ENCODE measurements at regions not wholly inside any gene's neighbourhood (a gene's known extent, or its start where the extent isn't known, plus 50 kb on each side); places are given as distances from the start of the nearest gene placed in this dataset.

- TF ChIP-seq ZBTB8A (tag by site-specific recombination; IDR thresholded peaks at IDR 0.05): no peak
- no peak for TF ChIP-seq ZNF580 (tag by site-specific recombination; IDR thresholded peaks at IDR 0.05)
- TF ChIP-seq ZEB2 (tag by site-specific recombination; IDR thresholded peaks at IDR 0.05): no peak
- no peak for TF ChIP-seq SALL2 (tag by site-specific recombination; IDR thresholded peaks at IDR 0.05; ENCODE audit: borderline replicate concordance)
- TF ChIP-seq ZNF426 (tag by site-specific recombination; IDR thresholded peaks at IDR 0.05): no peak
- no peak for TF ChIP-seq ZNF169 (tag by site-specific recombination; IDR thresholded peaks at IDR 0.05)
Measured at GRCh38 chr6:63491119-63491518, 81.2 kb upstream of the LOC128125822 start (continued).

- no peak overlapping the region for H3K27ac ChIP-seq (ENCODE audit: extremely low read depth, low read depth, low read length)
- TF ChIP-seq ZNF223 (tag by site-specific recombination; IDR thresholded peaks at IDR 0.05) (no peak), ZNF214 (tag by site-specific recombination; IDR thresholded peaks at IDR 0.05; ENCODE audit: borderline replicate concordance) (no peak), KLF16 (tag by site-specific recombination; IDR thresholded peaks at IDR 0.05) (no peak), ZNF792 (tag by site-specific recombination; IDR thresholded peaks at IDR 0.05) (no peak), TRIM28 (IDR thresholded peaks at IDR 0.05; ENCODE audit: borderline replicate concordance, low read length) (no peak), ZNF157 (tag by site-specific recombination; IDR thresholded peaks at IDR 0.05) (no peak), WT1 (tag by site-specific recombination; IDR thresholded peaks at IDR 0.05) (no peak), MYNN (tag by site-specific recombination; IDR thresholded peaks at IDR 0.05; ENCODE audit: borderline replicate concordance) (no peak), REPIN1 (tag by site-specific recombination; IDR thresholded peaks at IDR 0.05; ENCODE audit: low read depth) (no peak), ZNF239 (tag by site-specific recombination; IDR thresholded peaks at IDR 0.05) (no peak)
- H3K36me3 ChIP-seq (ENCODE audit: control insufficient read depth in 2 of 2, insufficient read depth in 1 of 2, low read length in 2 of 2): no peaks in the 10 kb centered on the region
- peaks cover under 1% of the 10 kb centered on the region for H3K4me1 ChIP-seq (ENCODE audit: control insufficient read depth, insufficient read depth, low read length)
- H3K9me3 ChIP-seq (ENCODE audit: control insufficient read depth, insufficient read depth, low read depth, low read length): no peaks in the 10 kb centered on the region
- H3K4me3 ChIP-seq (ENCODE audit: low read depth, low read length): no peak overlapping the region
- ChIA-PET POLR2A (no interaction called here), CTCF (interaction anchor here (1.1 to 1.2 kb wide), 2 partner anchors 81 kb away, joined by 3 read pairs; no protein-coding TSS in a partner anchor)
Measured at GRCh38 chr6:63492476-63492875, 79.8 kb upstream of the LOC128125822 start.

- ChIA-PET POLR2A (no interaction called here), CTCF (interaction anchor here (1.1 kb wide), 1 partner anchor 80 kb away, joined by 3 read pairs; no protein-coding TSS in a partner anchor)
- Histone ChIP-seq H3K4me1 (ENCODE audit: control insufficient read depth, insufficient read depth, low read length) (no peaks in the 10 kb centered on the region; the same call in 1 of the 2 replicates), H3K36me3 (ENCODE audit: control insufficient read depth in 2 of 2, insufficient read depth in 1 of 2, low read length in 2 of 2) (no peaks in the 10 kb centered on the region), H3K9me3 (ENCODE audit: control insufficient read depth, insufficient read depth, low read depth, low read length) (no peaks in the 10 kb centered on the region), H3K4me3 (ENCODE audit: low read depth, low read length) (no peak overlapping the region), H3K27ac (ENCODE audit: extremely low read depth, low read depth, low read length) (no peak overlapping the region)
- TF ChIP-seq ZNF280D (tag by site-specific recombination; IDR thresholded peaks at IDR 0.05) (no peak), ZNF221 (tag by site-specific recombination; IDR thresholded peaks at IDR 0.05; ENCODE audit: borderline replicate concordance) (no peak), KLF16 (tag by site-specific recombination; IDR thresholded peaks at IDR 0.05) (no peak), BCL11B (tag by site-specific recombination; IDR thresholded peaks at IDR 0.05; ENCODE audit: low read depth) (no peak), SP2 (tag by site-specific recombination; IDR thresholded peaks at IDR 0.05) (no peak), FEZF1 (tag by site-specific recombination; IDR thresholded peaks at IDR 0.05) (no peak), GLIS1 (tag by site-specific recombination; IDR thresholded peaks at IDR 0.05) (no peak), ZNF211 (tag by site-specific recombination; IDR thresholded peaks at IDR 0.05; ENCODE audit: low read depth) (no peak), ZNF473 (tag by site-specific recombination; IDR thresholded peaks at IDR 0.05) (no peak), ZNF580 (tag by site-specific recombination; IDR thresholded peaks at IDR 0.05) (no peak), ZNF621 (tag by site-specific recombination; IDR thresholded peaks at IDR 0.05) (no peak), ZNF302 (tag by site-specific recombination; IDR thresholded peaks at IDR 0.05; ENCODE audit: low read depth) (no peak), ZNF433 (tag by site-specific recombination; IDR thresholded peaks at IDR 0.05; ENCODE audit: low read depth) (no peak), TCF7L2 (IDR thresholded peaks at IDR 0.05; ENCODE audit: borderline replicate concordance, low read depth, low read length) (no peak), ZBTB49 (tag by site-specific recombination; IDR thresholded peaks at IDR 0.05; ENCODE audit: low read depth) (no peak), ZNF629 (tag by site-specific recombination; IDR thresholded peaks at IDR 0.05) (no peak), ZNF146 (tag by site-specific recombination; IDR thresholded peaks at IDR 0.05) (no peak)
Measured at GRCh38 chr6:63493557-63493956, 78.7 kb upstream of the LOC128125822 start.

Data from HEK293 (cell line).